ENCODE measurements at regions not wholly inside any gene's neighbourhood (a gene's known extent, or its start where the extent isn't known, plus 50 kb on each side); places are given as distances from the start of the nearest gene placed in this dataset.

DNA sequence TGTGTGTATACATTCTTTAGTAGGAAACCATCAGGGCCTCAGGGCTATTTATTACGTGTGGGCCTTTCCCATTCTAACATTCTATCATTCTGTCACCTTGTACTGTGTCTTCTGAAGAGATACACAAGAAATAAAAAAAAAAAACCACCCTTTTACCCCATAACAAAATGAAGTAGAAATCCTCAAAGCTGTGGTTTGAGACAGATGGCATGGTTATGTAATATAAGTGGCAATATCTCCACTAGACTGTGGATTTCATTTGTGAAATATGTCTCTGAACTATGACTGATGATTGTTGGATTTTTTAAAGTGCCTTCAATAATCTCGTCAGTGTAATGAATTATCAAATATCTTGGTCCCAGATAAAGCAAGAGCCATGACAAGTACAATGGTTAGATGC, 150.0 kb upstream of the BLID start:
- H3K4me1 Mint-ChIP-seq = no peaks in the 10 kb centered on the region
- no peak for ATAC-seq
- no peak for DNase-seq (ENCODE audit: low spot score in 2 of 2)
- no peaks in the 10 kb centered on the region for H3K9me3 Mint-ChIP-seq
- H3K4me3 Mint-ChIP-seq = no peak overlapping the region
- H3K36me3 Mint-ChIP-seq = no peaks in the 10 kb centered on the region
- no peak overlapping the region for H3K27ac Mint-ChIP-seq

DNA sequence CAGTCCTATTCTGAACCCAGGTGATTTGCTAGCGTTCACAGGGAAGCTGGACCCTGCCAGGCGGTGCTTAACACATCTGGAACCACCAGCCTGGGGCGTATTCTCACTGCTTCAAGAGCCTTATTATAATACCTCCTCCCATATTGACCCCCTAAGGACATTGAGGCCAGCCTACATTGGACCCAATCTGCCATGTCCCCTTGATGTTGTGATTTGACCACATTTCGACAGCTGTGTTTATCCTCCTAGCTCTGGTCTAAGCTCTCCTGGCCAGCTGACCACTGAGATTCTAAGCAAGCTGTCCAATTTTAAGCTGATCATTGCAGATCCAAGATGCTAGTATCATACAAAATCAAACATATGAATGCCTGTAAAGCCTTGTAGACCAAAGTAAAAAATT, 148.1 kb upstream of the BLID start:
- no peak overlapping the region for H3K27ac Mint-ChIP-seq
- ATAC-seq (no peak), DNase-seq (ENCODE audit: low spot score in 2 of 2) (no peak)
- no peaks in the 10 kb centered on the region for H3K9me3 Mint-ChIP-seq
- H3K36me3 Mint-ChIP-seq = no peaks in the 10 kb centered on the region
- H3K4me1 Mint-ChIP-seq = no peaks in the 10 kb centered on the region
- H3K4me3 Mint-ChIP-seq = no peak overlapping the region

DNA sequence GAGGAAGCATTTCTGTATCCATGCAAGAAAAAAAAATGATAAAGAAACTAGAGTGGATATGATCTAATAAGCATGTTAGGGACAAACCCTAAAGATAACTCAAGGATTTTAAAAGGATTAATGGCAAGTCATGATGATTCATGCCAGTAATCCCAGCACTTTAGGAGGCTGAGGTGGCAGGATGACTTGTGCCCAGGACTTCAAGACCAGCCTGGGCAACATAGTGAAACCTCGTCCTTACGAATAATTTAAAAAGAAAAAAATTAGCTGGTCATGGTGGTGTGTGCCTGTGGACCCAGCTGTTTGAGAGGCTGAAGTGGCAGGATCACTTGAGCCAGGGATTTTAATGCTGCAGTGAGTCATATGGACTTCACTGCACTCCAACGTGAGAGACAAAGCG, 145.5 kb upstream of the BLID start:
- no peak overlapping the region for H3K27ac Mint-ChIP-seq
- ATAC-seq (no peak), DNase-seq (ENCODE audit: low spot score in 2 of 2) (no peak)
- H3K4me3 Mint-ChIP-seq = no peak overlapping the region
- no peaks in the 10 kb centered on the region for H3K36me3 Mint-ChIP-seq
- H3K9me3 Mint-ChIP-seq = no peaks in the 10 kb centered on the region
- no peaks in the 10 kb centered on the region for H3K4me1 Mint-ChIP-seq

DNA sequence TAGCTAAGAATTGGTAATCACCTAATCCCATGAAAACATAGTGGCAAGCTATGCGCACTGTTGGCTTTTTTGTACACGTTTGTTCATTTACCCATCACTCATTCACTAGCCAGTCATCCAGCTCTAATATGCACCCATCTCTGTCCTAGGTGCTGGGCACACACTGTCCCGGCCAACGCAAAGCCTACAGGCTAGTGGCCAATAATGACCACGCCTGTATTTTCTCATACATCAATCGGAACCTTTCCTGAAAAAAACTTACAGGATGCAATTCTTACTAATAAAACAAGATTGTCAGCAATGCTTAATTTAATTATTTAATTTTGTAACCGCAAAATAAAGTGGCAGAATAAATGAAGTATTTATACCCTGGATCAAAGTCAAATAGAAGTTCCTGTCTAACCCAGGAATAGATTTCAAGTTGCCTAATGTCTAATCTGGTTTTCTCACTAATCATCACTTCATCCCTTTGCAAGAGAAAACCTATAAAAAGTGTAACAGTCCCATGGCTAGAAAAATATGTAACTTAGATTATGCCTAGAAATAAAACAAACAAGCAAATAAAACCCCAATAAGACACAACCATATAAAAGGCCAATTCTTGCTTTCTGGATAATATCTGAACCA, 143.3 kb upstream of the BLID start:
- Mint-ChIP-seq H3K4me1 (no peaks in the 10 kb centered on the region), H3K4me3 (no peak overlapping the region), H3K36me3 (no peaks in the 10 kb centered on the region), H3K9me3 (no peaks in the 10 kb centered on the region), H3K27ac (no peak overlapping the region)
- ATAC-seq (no peak), DNase-seq (ENCODE audit: low spot score in 2 of 2) (no peak)

DNA sequence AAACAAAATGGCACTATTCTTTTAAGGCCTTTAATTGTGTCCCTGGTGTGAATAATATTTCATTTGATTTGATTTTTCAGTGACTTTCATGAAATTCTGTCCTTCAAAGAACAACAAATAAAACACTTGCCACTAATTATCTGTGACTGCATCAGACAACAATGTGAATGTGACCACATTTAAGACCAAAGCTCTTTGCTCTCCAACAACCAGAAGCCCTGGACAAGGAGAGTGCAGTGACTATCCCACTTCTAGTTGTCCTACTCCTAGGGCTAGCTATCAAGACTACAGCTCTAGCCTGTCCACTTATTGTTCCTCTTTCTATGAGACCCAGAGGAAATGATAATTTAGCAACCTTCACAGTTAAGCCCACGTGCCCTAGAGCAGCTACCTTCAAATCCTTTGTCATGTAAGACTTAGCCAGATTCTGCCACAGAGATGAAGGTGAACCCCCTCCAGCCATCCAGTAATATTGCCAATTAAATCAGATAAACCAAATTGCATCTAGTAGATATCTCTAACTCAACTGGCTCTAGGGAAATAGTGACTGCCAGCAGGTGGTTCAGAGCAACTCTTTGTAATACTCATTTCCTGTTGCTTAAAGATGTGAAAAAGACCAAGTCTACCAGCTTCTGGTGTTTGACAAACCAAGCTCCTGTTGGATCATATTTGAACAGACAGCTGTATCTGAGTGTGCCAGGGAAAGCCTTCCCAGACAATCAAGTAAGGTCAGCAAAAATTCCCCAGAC, 142.6 kb upstream of the BLID start:
- H3K9me3 Mint-ChIP-seq = no peaks in the 10 kb centered on the region
- H3K36me3 Mint-ChIP-seq = no peaks in the 10 kb centered on the region
- H3K27ac Mint-ChIP-seq = no peak overlapping the region
- no peak overlapping the region for H3K4me3 Mint-ChIP-seq
- no peaks in the 10 kb centered on the region for H3K4me1 Mint-ChIP-seq
- no peak for DNase-seq (ENCODE audit: low spot score in 2 of 2)
- no peak for ATAC-seq

DNA sequence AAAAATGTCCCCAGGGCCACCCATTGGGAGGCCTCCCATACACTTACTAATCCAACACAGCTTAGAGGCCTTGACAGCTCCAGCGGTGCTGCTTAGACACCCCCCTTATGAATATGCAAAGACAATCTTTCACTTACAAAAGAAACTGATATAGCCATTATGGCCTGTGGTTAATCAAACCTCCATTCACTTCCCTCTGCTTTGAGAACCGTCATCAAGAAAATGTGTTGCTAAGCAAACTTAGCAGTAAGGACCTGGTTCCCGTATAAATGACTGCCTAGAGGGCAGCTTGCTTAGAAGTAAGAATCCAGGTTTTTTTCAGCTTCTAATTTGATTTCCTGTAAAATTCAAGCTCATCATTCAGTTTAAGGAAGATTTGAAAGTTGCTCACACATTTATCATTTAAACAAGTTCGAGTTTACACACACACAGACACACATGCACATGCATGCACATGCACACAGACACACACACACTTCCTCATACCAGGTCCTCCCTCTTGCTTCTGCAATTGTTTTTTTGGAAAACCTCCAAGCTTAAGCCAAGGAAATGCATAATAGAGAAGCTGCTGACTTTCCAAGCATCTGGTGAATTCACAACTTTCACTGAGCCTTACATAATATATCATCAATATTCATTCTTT, 137.7 kb upstream of the BLID start:
- no peak overlapping the region for H3K4me3 Mint-ChIP-seq
- no peaks in the 10 kb centered on the region for H3K9me3 Mint-ChIP-seq
- DNase-seq (ENCODE audit: low spot score in 2 of 2) = no peak
- no peaks in the 10 kb centered on the region for H3K4me1 Mint-ChIP-seq
- no peaks in the 10 kb centered on the region for H3K36me3 Mint-ChIP-seq
- ATAC-seq = no peak
- H3K27ac Mint-ChIP-seq = no peak overlapping the region

DNA sequence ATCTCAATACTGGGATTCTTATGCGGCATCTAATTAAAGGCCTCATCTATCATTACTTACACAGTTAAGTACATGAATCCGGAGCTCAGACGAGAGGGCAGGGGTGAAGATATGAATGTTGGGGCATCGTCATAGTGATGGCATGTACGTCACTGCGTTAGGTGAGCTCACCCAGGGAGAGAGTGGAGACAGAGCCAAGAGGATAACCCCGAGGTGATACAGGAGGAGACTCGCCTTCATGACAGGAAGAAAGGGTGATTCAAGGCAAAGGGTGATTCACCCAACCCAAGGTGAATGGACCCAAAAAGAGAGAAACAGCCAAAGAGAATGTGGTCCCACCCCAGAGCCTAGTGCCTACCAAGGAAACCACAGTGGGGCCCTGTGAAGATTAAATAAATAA, 132.9 kb upstream of the BLID start:
- DNase-seq (ENCODE audit: low spot score in 2 of 2) (no peak), ATAC-seq (no peak)
- no peaks in the 10 kb centered on the region for H3K9me3 Mint-ChIP-seq
- no peaks in the 10 kb centered on the region for H3K36me3 Mint-ChIP-seq
- H3K4me3 Mint-ChIP-seq = no peak overlapping the region
- H3K27ac Mint-ChIP-seq = no peak overlapping the region
- no peaks in the 10 kb centered on the region for H3K4me1 Mint-ChIP-seq

DNA sequence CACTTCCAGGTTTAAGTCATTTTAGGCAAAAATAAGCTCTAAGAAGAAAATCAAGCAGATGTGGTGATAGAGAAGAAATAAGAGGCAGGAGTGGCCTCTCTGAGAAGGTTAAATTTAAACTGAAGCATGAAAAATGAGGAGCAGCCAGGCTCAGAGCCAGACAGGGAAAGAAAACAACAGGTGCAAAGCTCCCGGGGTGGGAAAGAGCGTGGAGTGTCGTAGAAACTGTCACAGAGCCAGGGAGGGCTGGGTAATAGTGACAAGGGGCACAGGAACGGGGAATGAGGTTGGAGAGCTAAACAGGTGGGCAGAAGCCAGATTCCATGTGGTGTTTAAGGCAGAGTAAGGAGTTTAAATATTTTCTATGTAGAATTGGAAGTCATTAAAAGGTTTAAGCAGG, 132.1 kb upstream of the BLID start:
- Mint-ChIP-seq H3K36me3 (no peaks in the 10 kb centered on the region), H3K4me1 (no peaks in the 10 kb centered on the region), H3K27ac (no peak overlapping the region), H3K4me3 (no peak overlapping the region), H3K9me3 (no peaks in the 10 kb centered on the region)
- DNase-seq (ENCODE audit: low spot score in 2 of 2) (no peak), ATAC-seq (no peak)

DNA sequence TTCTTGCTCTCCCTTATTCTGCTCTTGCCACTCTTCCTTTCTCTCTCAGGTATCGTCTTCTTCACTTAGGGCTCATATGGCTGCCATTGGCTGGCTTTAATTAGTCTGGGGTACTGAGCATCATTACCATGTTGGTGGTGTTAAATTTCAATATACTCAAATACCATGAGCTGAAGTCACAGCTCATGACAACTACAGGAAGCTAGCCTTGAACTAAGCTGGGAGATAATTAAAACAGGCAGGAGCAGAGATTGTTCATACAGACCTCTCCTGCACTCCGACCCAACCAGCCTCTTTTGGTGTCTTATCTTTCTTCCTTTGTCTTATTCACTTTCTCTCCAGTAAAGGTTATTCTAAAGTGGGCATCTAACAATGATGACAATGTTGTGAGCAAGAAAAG, 130.9 kb upstream of the BLID start:
- DNase-seq (ENCODE audit: low spot score in 2 of 2) (no peak), ATAC-seq (no peak)
- H3K36me3 Mint-ChIP-seq = no peaks in the 10 kb centered on the region
- H3K4me3 Mint-ChIP-seq = no peak overlapping the region
- no peaks in the 10 kb centered on the region for H3K4me1 Mint-ChIP-seq
- no peak overlapping the region for H3K27ac Mint-ChIP-seq
- no peaks in the 10 kb centered on the region for H3K9me3 Mint-ChIP-seq

DNA sequence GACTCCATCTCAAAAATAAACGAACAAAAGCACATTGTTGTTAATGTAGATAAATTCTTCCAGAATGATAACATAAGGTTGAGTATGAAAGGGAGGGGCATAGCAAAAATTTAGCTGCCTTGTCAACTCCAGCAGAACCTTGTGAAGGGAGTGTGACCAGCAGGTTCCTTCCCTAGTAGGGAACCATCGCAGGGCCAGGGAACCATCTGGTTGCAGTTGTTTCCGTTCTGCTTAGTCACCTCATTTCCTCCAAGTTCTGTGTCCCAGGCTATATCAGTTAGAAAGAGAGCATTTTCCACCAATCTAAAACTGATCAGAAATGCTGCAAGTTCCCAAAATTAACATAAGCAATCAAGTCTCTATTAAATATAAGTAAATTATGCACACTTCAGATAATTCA, 126.7 kb upstream of the BLID start:
- ATAC-seq (no peak), DNase-seq (ENCODE audit: low spot score in 2 of 2) (no peak)
- Mint-ChIP-seq H3K4me3 (no peak overlapping the region), H3K27ac (no peak overlapping the region), H3K36me3 (no peaks in the 10 kb centered on the region), H3K9me3 (peaks cover 3% of the 10 kb centered on the region), H3K4me1 (no peaks in the 10 kb centered on the region)

DNA sequence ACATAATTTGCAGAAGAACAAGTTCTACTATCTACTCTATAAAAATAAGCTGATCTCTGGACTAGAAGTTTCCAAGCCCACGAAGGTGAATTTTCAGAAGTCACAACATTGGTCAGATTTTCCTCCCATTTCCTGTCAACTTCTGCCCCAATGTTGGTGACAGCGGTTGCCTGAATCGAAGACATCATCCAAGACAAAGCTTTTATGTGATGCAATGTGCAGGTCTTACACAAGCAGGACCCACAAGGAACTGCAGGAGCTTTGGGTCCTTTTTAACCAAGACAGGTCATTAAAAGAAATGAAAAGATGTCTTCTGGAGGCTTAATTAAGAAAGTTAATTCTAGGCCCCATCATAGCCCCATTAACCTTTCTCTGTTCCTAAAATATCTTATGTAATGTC, 125.6 kb upstream of the BLID start:
- Mint-ChIP-seq H3K9me3 (peaks cover 3% of the 10 kb centered on the region), H3K27ac (no peak overlapping the region), H3K36me3 (no peaks in the 10 kb centered on the region), H3K4me3 (no peak overlapping the region), H3K4me1 (no peaks in the 10 kb centered on the region)
- ATAC-seq (no peak), DNase-seq (ENCODE audit: low spot score in 2 of 2) (no peak)

DNA sequence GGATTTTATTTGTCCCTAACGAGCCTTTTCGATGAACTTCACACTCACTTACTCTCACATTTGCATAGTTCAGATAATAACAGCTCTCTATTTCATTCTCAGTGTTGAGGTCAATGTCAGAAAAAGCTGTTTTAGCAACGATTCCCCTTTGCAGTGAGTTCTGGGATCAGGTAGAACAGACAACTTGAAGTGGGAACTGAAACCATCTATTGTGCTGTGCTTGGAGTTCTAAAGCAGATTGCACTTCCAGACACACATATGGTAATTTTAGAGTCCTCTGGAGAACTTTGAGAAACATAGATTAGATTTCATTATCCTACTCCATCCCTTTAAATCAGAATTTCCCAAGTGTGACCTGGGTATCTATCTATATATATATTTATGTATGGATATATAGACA, 124.6 kb upstream of the BLID start:
- no peak overlapping the region for H3K27ac Mint-ChIP-seq
- no peaks in the 10 kb centered on the region for H3K36me3 Mint-ChIP-seq
- no peaks in the 10 kb centered on the region for H3K4me1 Mint-ChIP-seq
- no peak for ATAC-seq
- no peak for DNase-seq (ENCODE audit: low spot score in 2 of 2)
- peaks cover 3% of the 10 kb centered on the region for H3K9me3 Mint-ChIP-seq
- no peak overlapping the region for H3K4me3 Mint-ChIP-seq

DNA sequence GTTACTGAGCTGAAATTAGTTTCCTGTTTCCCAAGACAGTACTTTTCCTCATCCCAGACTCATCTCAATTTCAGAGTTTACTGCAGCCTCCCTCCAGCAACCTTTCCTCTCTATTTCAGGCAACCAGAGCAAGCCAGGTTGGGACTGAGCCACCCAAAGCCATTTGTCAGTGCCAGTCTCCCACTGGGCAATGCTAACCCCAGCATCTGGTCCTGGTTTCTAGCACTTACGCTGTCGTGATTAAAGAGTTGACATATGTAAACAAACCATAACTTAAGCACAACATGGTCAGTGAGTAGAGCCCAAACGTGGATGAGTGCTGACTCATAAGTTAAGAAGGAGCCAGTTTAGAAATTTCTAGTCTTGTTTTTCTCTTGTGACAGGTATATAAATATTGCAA, 119.6 kb upstream of the BLID start:
- peaks cover 3% of the 10 kb centered on the region for H3K9me3 Mint-ChIP-seq
- no peak overlapping the region for H3K4me3 Mint-ChIP-seq
- ATAC-seq (no peak), DNase-seq (ENCODE audit: low spot score in 2 of 2) (no peak)
- H3K27ac Mint-ChIP-seq = no peak overlapping the region
- H3K36me3 Mint-ChIP-seq = no peaks in the 10 kb centered on the region
- no peaks in the 10 kb centered on the region for H3K4me1 Mint-ChIP-seq

DNA sequence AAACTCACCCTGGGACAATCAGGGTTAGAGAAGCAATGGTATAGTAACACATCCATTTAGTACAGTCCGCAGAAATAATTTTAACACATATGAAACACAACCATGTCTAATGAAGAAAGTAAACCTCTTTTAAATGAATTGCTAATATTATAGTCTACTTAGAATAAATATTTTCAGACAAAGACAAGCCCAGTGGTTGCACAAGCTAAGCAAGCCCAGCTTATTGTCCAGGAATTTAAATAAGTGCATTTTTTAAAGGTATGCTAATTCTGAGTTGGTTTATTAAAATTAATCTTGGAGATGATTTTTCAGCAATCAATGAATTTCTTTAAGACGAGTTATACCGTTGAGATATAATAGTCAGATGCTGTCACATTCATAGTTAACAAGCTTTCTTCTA, 118.8 kb upstream of the BLID start:
- ATAC-seq = no peak
- Mint-ChIP-seq H3K9me3 (peaks cover 3% of the 10 kb centered on the region), H3K27ac (no peak overlapping the region), H3K4me3 (no peak overlapping the region), H3K36me3 (no peaks in the 10 kb centered on the region), H3K4me1 (no peaks in the 10 kb centered on the region)
- no peak for DNase-seq (ENCODE audit: low spot score in 2 of 2)

DNA sequence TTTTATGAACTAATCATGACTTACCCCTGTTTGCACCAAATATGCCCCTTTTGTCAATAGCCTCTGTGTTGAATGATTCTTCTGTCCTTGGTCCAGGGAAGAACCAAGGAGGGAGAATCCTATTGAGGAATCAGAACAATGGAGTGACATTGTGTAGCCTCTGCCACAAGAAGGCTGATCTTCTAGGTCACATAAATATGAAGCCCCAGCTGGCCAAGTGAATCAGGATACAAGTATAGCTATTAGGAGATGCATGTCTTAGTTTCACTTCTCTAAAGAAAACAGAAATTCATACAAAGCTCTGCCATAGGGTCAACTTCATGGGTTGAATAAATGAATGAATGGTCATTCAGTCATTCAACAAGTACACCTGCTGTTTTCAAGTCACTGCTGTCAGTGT, 118.2 kb upstream of the BLID start:
- Mint-ChIP-seq H3K36me3 (no peaks in the 10 kb centered on the region), H3K4me1 (no peaks in the 10 kb centered on the region), H3K27ac (no peak overlapping the region), H3K9me3 (peaks cover 3% of the 10 kb centered on the region), H3K4me3 (no peak overlapping the region)
- DNase-seq (ENCODE audit: low spot score in 2 of 2) (no peak), ATAC-seq (no peak)

DNA sequence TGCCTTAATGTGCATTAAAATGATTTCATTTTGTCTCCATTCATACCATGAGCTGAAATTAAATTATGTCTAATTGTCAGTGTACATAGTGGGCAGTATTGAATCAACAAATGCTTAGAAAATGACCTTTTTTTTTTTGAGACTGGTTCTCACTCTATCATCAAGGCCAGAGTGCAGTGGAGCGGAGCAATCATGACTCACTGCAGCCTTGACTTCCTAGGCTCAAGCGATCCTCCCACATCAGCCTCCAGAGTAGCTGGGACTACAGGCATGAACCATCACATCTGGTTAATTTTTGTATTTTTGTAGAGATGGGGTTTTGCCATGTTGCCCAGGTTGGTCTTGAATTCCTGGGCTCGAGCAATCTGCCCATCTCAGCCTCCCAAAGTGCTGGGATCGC, 117.0 kb upstream of the BLID start:
- ATAC-seq (no peak), DNase-seq (ENCODE audit: low spot score in 2 of 2) (no peak)
- no peak overlapping the region for H3K27ac Mint-ChIP-seq
- H3K4me1 Mint-ChIP-seq = no peaks in the 10 kb centered on the region
- no peaks in the 10 kb centered on the region for H3K36me3 Mint-ChIP-seq
- H3K9me3 Mint-ChIP-seq = no peaks in the 10 kb centered on the region
- H3K4me3 Mint-ChIP-seq = no peak overlapping the region
